SK-N-SH (cell line): ENCODE measurements at regions not wholly inside any gene's neighbourhood (a gene's known extent, or its start where the extent isn't known, plus 50 kb on each side); places are given as distances from the start of the nearest gene placed in this dataset.
A peak's percentile ranks its signal among the peaks of the same experiment; 100 is the strongest.
"Not testable (repeated sequence)": the region's sequence is repeated elsewhere in the genome, so short reads cannot be mapped to it uniquely, and the experiment has no call there.

Experiments
- CTCF ChIA-PET: fragments of 300-600, 350-600 bp; formaldehyde crosslinking; extraction: SDS; loops from one replicate; lab custom pipeline; 2021; lab: Yijun Ruan, JAX
- POLR2A ChIA-PET: fragments of 350-600 bp; sonication (Branson Sonifier 250); formaldehyde crosslinking; extraction: SDS; loops from one replicate; lab custom pipeline; 2020; ENCODE audit warnings: antibody characterized with exemption, inconsistent platforms; lab: Yijun Ruan, JAX
- DNase-seq: peaks from one replicate; pipeline ENCODE4 v3.0.0; 2012
- H2AFZ ChIP-seq: fragments of 200-600 bp; sonication (generic); 2 replicates; pipeline ENCODE4 v1.8.1; 2016; ENCODE audit warnings: antibody characterized with exemption, mild to moderate bottlenecking, low read depth
- H3F3A ChIP-seq: fragments of 200-600 bp; sonication (generic); replicated peaks from 2 replicates; pipeline ENCODE3; 2016; ENCODE audit warnings: antibody characterized with exemption, mild to moderate bottlenecking; ENCODE audit not compliant: insufficient read depth
- H3K27ac ChIP-seq, 2 experiments: fragments of 200-500 bp in 1 of 2; fragments of 200-600 bp in 1 of 2; sonication (Bioruptor generic) in 1 of 2; sonication (generic), shearing (Covaris generic) in 1 of 2; 2 replicates each; pipeline versions ENCODE4 v1.5.1 to v1.6.1; 2014 to 2016; ENCODE audit warnings: low read depth in 2 of 2, inconsistent platforms in 1 of 2, low read length in 1 of 2, mild to moderate bottlenecking in 1 of 2, mixed read lengths in 1 of 2
- H3K27me3 ChIP-seq: fragments of 200-600 bp; sonication (generic), shearing (Covaris generic); 2 replicates; pipeline ENCODE4 v1.6.1; 2016; ENCODE audit warnings: mixed run types; ENCODE audit not compliant: insufficient read depth
- H3K36me3 ChIP-seq, 2 experiments: fragments of 200-500 bp in 1 of 2; fragments of 200-600 bp in 1 of 2; sonication (Bioruptor generic) in 1 of 2; sonication (generic) in 1 of 2; replicated peaks in 1 of 2; 2 replicates each; pipeline versions ENCODE3 to v1.5.1; 2014 to 2016; ENCODE audit warnings: low read length in 1 of 2, mild to moderate bottlenecking in 1 of 2; ENCODE audit not compliant: insufficient read depth in 2 of 2, control insufficient read depth in 1 of 2
- H3K4me1 ChIP-seq, 2 experiments: fragments of 200-500 bp in 1 of 2; fragments of 200-600 bp in 1 of 2; sonication (Bioruptor generic) in 1 of 2; sonication (generic), shearing (Covaris generic) in 1 of 2; 2 replicates each; pipeline versions ENCODE4 v1.5.1 to v1.6.1; 2014 to 2016; ENCODE audit warnings: low read depth in 1 of 2, low read length in 1 of 2, mixed run types in 1 of 2; ENCODE audit not compliant: insufficient read depth in 2 of 2, control insufficient read depth in 1 of 2
- H3K4me2 ChIP-seq: fragments of 200-600 bp; sonication (generic), shearing (Covaris generic); 2 replicates; pipeline ENCODE4 v1.6.1; 2017; ENCODE audit warnings: mixed run types
- H3K4me3 ChIP-seq, 2 experiments: fragments of 200-500 bp in 1 of 2; fragments of 200-600 bp in 1 of 2; sonication (Bioruptor generic) in 1 of 2; sonication (generic), shearing (Covaris generic) in 1 of 2; 2 replicates each; pipeline versions ENCODE4 v1.5.1 to v1.8.1; 2014 to 2016; ENCODE audit warnings: low read depth in 2 of 2, inconsistent platforms in 1 of 2, low read length in 1 of 2, mild to moderate bottlenecking in 1 of 2, mixed read lengths in 1 of 2, moderate library complexity in 1 of 2
- H3K79me2 ChIP-seq: fragments of 200-600 bp; sonication (generic); 2 replicates; pipeline ENCODE4 v1.8.1; 2017; ENCODE audit warnings: mild to moderate bottlenecking; ENCODE audit not compliant: insufficient read depth
- H3K9ac ChIP-seq: fragments of 200-600 bp; sonication (generic); 2 replicates; pipeline ENCODE4 v1.6.1; 2017; ENCODE audit warnings: mixed run types
- H3K9me2 ChIP-seq: fragments of 200-600 bp; sonication (generic); 2 replicates; pipeline ENCODE4 v1.6.1; 2017; ENCODE audit warnings: mixed run types
- H3K9me3 ChIP-seq: fragments of 200-600 bp; sonication (generic); 2 replicates; pipeline ENCODE4 v1.6.1; 2017; ENCODE audit warnings: mixed run types, mild to moderate bottlenecking, moderate library complexity
- H4K20me1 ChIP-seq: fragments of 200-600 bp; sonication (generic); 2 replicates; pipeline ENCODE4 v1.6.1; 2017; ENCODE audit warnings: mild to moderate bottlenecking, mixed run types; ENCODE audit not compliant: insufficient read depth
- MXI1 ChIP-seq: IDR thresholded peaks from 2 replicates; pipeline ENCODE4 v1.6.1; 2012; ENCODE audit warnings: mild to moderate bottlenecking, low read depth, low read length, improper control_type of control experiment
- WGBS: methylation state at CpG from one replicate; pipeline ENCODE4 v1.1.6; 2017; ENCODE audit warnings: low lambda C conversion rate; 5-methylcytosine and 5-hydroxymethylcytosine counted together

DNA sequence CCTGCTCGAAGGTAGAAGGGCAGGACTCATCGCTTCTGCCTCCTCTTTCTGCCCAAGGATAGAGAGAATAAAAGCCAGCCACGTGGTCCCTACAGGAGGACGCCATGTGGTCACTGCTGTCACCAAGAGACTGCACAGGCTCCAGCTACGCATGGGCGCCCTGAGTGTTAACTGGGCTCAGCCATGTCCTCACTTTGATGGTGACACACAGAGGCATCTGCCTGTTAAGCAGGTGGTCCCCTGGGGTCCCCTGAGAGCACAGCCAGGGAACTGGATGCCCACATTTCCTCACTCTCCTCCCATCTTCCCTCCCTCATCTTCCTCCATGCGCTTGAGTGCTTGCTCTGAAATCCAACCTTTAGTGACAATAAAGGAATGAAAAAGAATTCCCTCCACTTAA is 152.6 kb downstream of the LAT start:
- H4K20me1 ChIP-seq, H3K27ac ChIP-seq, H3F3A ChIP-seq, H3K4me2 ChIP-seq, H2AFZ ChIP-seq, H3K27me3 ChIP-seq, CTCF ChIA-PET, H3K9me3 ChIP-seq: not testable (repeated sequence)
- WGBS: 72% methylated on average over 7 of the region's 7 CpGs
- H3K4me1 ChIP-seq: peaks cover 0 to 32% of the 10 kb centered on the region in 2 experiments; a peak in 1 of 4 replicates
- TF ChIP-seq MXI1: peak; percentile 25; the same call in 1 of the 2 replicates
- TF ChIP-seq, all 33 proteins: peak for 1; not testable (repeated sequence) for 32
- POLR2A ChIA-PET, H3K79me2 ChIP-seq, H3K9me2 ChIP-seq, H3K9ac ChIP-seq, H3K36me3 ChIP-seq, DNase-seq, H3K4me3 ChIP-seq: not testable (repeated sequence)

DNA sequence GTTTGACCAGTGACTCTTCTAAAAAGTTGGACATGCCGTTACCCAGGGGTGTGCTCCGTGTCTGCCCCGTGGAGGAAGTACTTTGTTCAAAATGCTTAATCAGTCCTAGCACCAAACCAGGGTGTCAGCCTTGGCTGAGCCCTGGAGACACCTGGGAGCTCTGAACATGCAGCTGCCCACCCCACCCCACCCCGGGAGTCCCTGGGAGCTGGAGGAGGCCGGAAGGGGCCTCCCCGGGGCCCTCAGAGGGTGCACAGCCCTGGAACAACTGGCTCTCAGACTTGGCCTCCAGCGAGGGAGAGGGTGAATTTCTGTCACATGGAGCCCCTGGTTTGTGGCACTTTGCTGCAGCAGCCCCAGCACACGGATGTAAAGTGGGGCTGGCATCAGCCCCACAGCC is 152.1 kb downstream of the LAT start:
- H3K79me2 ChIP-seq, H3K9me2 ChIP-seq, H3K9ac ChIP-seq, H3K4me2 ChIP-seq, H3K27ac ChIP-seq, H3K36me3 ChIP-seq, H2AFZ ChIP-seq, H3K27me3 ChIP-seq, CTCF ChIA-PET, H3K4me3 ChIP-seq, POLR2A ChIA-PET, DNase-seq, H3K9me3 ChIP-seq, H4K20me1 ChIP-seq, H3F3A ChIP-seq: not testable (repeated sequence)
- peaks cover 0 to 36% of the 10 kb centered on the region in 2 experiments; a peak in 1 of 4 replicates for H3K4me1 ChIP-seq
- 17% methylated on average over 1 of the region's 8 CpGs for WGBS

DNA sequence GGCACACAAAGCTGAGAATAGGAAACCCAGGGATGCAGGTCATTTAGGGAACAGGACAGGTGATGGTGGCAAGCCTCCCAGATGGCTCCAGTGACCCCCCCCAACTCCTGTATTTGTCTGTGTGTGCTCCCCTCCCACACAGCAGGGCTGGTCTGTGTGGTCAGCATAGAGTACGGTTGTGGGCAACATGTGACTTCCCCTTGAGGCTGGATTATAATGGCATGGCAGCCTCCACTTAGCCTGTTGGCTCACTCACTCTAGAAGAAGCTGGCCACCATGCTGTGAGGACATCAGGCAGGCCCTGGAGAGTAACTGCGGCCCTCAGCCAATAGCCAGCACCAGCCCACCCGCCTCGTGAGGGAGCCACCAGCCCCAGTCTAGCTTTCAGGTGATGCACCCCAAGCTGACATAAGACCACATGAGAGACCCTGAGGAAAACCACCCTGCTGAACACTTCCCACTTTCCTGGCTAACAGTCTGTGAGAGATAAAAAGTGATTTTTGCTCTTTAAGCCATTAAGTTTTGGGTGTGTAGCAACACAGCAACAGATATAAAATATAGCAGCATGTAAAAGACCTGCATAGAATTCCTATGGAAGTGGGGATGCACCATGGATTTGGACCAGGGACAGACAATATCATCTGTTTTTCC is 151.3 kb downstream of the LAT start:
- CTCF ChIA-PET, DNase-seq, H3K9ac ChIP-seq, H3F3A ChIP-seq, H3K27me3 ChIP-seq, H3K27ac ChIP-seq, H3K4me3 ChIP-seq, H2AFZ ChIP-seq, H3K36me3 ChIP-seq, H3K9me3 ChIP-seq, H3K79me2 ChIP-seq, POLR2A ChIA-PET, H3K4me2 ChIP-seq, H4K20me1 ChIP-seq, H3K9me2 ChIP-seq: not testable (repeated sequence)
- H3K4me1 ChIP-seq: peaks cover 0 to 41% of the 10 kb centered on the region in 2 experiments; a peak in 1 of 4 replicates
- WGBS: 86% methylated on average over 1 of the region's 4 CpGs

DNA sequence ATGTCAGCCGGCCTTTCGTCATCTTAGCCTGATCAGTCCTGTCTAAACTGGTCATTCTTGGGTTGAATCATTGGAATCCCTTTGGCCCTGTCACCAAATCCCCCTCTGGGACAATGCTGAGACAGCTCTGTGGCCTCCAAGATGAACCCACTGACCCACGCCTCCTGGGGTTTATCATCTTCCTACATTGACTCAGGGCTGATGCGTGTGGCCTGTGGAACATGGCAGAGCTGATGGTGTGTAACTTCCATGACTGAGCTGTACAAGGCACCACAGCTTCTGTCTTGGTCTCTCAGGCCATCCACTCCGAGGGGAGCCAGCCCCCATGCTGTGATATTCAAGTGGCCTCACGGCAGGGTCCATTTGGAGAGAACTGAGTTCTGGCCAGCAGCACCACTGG is 150.2 kb downstream of the LAT start:
- H3K4me3 ChIP-seq, H3K79me2 ChIP-seq, H4K20me1 ChIP-seq, H3K9ac ChIP-seq, H3K27me3 ChIP-seq, H3F3A ChIP-seq, DNase-seq, H2AFZ ChIP-seq, H3K9me2 ChIP-seq, H3K4me2 ChIP-seq, H3K27ac ChIP-seq, CTCF ChIA-PET, H3K36me3 ChIP-seq, POLR2A ChIA-PET, H3K9me3 ChIP-seq: not testable (repeated sequence)
- 90% methylated on average over 4 of the region's 6 CpGs for WGBS
- peaks cover 0 to 37% of the 10 kb centered on the region in 2 experiments; a peak in 1 of 4 replicates for H3K4me1 ChIP-seq

DNA sequence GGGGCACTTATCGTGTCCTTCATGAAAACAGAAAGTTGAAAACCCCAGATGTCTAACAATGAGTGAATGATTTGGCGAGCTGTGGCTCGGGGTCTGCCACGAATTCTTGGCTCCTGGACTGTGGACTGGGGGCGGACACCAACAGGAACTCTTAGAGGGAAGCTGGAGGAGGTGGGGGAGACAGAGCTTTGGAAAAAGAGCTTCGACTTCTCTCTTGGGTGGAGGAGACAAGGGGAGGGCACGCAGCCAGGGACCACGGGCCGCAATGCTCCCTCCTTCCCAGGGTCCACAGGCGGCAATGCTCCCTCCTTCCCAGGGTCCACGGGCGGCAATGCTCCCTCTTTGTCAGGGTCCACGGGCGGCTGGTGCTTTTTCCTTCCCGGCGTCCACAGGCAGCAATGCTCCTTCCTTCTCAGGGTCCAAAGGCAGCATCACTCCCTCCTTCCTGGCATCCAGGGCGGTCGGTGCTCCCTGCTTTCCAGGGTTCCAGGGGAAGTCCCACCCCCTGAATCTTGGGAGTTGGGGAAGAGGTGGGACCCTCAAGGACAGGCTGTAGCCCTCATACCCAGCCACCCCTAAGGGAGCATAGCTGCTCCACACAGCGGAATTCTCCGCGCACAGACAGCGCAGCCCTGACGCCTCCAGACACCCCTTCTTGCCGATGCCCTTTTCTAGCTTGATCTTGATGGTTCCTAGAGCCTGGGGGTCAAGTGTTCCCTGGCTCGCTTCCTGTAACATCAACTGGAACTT is 149.0 kb downstream of the LAT start:
- H3K9ac ChIP-seq, H4K20me1 ChIP-seq, POLR2A ChIA-PET, DNase-seq, H2AFZ ChIP-seq, H3K4me3 ChIP-seq, H3K36me3 ChIP-seq, H3K9me3 ChIP-seq, H3K4me2 ChIP-seq, H3K27me3 ChIP-seq, H3K9me2 ChIP-seq, CTCF ChIA-PET, H3K27ac ChIP-seq, H3F3A ChIP-seq, H3K79me2 ChIP-seq: not testable (repeated sequence)
- peaks cover 0 to 29% of the 10 kb centered on the region in 2 experiments; a peak in 1 of 4 replicates for H3K4me1 ChIP-seq
- 81% methylated on average over 24 of the region's 25 CpGs for WGBS

DNA sequence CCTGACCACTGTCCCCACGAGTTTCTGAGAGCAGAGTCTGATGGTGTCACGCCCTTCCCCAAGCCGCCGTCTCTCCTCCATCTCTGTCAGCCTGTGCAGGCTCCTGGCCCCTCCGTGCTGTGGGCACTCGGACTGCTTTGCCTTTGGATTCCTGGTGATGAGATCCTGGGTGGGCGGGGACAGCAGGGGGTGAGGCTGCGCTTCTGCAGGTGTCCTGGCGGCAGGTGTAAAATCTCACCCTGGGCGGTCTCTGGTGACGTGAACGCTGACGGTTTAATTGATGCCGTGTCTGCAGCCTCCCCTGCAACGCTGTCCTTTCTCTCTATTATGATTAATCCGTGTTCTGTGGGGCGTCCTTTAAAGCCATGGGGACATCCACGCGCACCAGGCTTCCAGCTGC is 148.0 kb downstream of the LAT start:
- H3K27ac ChIP-seq, CTCF ChIA-PET, POLR2A ChIA-PET, H3K79me2 ChIP-seq, H3K4me2 ChIP-seq, H2AFZ ChIP-seq, DNase-seq, H3K9me2 ChIP-seq, H3K9me3 ChIP-seq, H3K4me3 ChIP-seq, H3K9ac ChIP-seq, H4K20me1 ChIP-seq, H3F3A ChIP-seq, H3K27me3 ChIP-seq, H3K36me3 ChIP-seq: not testable (repeated sequence)
- WGBS: 83% methylated on average over 6 of the region's 19 CpGs
- H3K4me1 ChIP-seq: peaks cover 0 to 23% of the 10 kb centered on the region in 2 experiments; a peak in 1 of 4 replicates
